Psoas muscle (tissue), 7 donors: ENCODE measurements at regions not wholly inside any gene's neighbourhood (a gene's known extent, or its start where the extent isn't known, plus 50 kb on each side); places are given as distances from the start of the nearest gene placed in this dataset.

Experiments used
- ATAC-seq, 4 donors: fragments of 200-7000 bp; cut with Tn5 transposase; one replicate each; pipeline ENCODE4 v1.9.1; 2020; ENCODE audit warnings: moderate library complexity in 3 of 4, mild to moderate bottlenecking in 2 of 4
- DNase-seq, 2 donors: peaks; one replicate each; pipeline ENCODE4 v3.0.0-alpha.2; 2020
- H3K27ac ChIP-seq: fragments of 200-600 bp; one replicate; pipeline ENCODE4 v1.8.0; 2022
- H3K27me3 ChIP-seq, 3 donors: fragments of 200-600 bp in 1 of 3; one replicate each; pipeline versions ENCODE4 v1.6.1 to v1.8.0; 2013 to 2022; ENCODE audit warnings: low read length in 2 of 3, mild to moderate bottlenecking in 2 of 3, moderate library complexity in 1 of 3; ENCODE audit not compliant: insufficient read depth in 3 of 3
- H3K36me3 ChIP-seq, 2 donors: fragments of 200-600 bp in 1 of 2; one replicate each; pipeline versions ENCODE4 v1.6.1 to v1.8.0; 2013 to 2022; ENCODE audit warnings: low read depth in 1 of 2, mild to moderate bottlenecking in 1 of 2, moderate library complexity in 1 of 2; ENCODE audit not compliant: insufficient read depth in 1 of 2
- H3K4me1 ChIP-seq: fragments of 200-600 bp; one replicate; pipeline ENCODE4 v1.8.0; 2022
- H3K4me3 ChIP-seq: fragments of 200-600 bp; one replicate; pipeline ENCODE4 v1.8.0; 2022; ENCODE audit warnings: mild to moderate bottlenecking
- H3K9me3 ChIP-seq: fragments of 200-600 bp; one replicate; pipeline ENCODE4 v1.8.0; 2022
- WGBS, 3 donors: extraction: QIAGEN DNeasy Blood & Tissue Kit; methylation state at CpG; one replicate each; pipeline versions ENCODE4 v1.1.6 to v1.1.7; 2013; 5-methylcytosine and 5-hydroxymethylcytosine counted together
- intact Hi-C, 2 donors: fragments of 100-400 bp; cut with DNase I; formaldehyde crosslinking; loops; one replicate each; pipeline versions ENCODE4 v1.11.0 to v1.14.2; 2022
- TF ChIP-seq, protein P1 (sequence below): fragments of 200-600 bp; IDR thresholded peaks from one replicate; pipeline ENCODE4 v1.8.0; 2022; ENCODE audit warnings: antibody characterized with exemption
- donor health status: healthy with polysubstance abuse.
- donor health status: DM: no; HTN: no; CAD: no; lungs with moderate emphysema.
- donor health status: Bipolar disorder and iron deficiency.
- donor health status: healthy.
- donor health status: DM: yes; HTN: yes; CAD: no.
- donor health status: DM: no; HTN: no; CAD: no.
- donor health status: DM: yes; HTN: yes; CAD: no.

DNA sequence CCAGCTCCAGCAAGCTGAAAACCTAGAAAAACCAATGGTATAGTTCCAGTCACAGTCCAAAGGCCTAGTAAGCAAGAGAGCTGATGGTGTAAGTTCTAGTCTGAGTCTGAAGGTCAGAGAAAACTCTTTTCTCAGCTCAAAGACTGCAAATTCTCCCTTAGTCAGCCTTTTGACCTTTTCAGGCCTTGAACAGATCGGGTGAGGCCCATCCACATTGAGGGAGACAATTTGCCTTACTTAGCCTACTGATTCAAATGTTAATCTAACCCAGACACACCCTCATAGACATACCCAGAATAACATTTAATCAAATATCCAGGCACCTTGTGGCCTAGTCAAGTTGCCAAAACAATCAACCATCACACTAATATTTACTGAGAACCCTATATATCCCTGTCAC, 110.8 kb upstream of the KCNJ3 start:
- H3K4me3 ChIP-seq: no peak overlapping the region
- H3K9me3 ChIP-seq: no peaks in the 10 kb centered on the region
- ATAC-seq (no peak), DNase-seq (no peak)
- no peaks in the 10 kb centered on the region for H3K4me1 ChIP-seq
- TF ChIP-seq, protein P1, sequence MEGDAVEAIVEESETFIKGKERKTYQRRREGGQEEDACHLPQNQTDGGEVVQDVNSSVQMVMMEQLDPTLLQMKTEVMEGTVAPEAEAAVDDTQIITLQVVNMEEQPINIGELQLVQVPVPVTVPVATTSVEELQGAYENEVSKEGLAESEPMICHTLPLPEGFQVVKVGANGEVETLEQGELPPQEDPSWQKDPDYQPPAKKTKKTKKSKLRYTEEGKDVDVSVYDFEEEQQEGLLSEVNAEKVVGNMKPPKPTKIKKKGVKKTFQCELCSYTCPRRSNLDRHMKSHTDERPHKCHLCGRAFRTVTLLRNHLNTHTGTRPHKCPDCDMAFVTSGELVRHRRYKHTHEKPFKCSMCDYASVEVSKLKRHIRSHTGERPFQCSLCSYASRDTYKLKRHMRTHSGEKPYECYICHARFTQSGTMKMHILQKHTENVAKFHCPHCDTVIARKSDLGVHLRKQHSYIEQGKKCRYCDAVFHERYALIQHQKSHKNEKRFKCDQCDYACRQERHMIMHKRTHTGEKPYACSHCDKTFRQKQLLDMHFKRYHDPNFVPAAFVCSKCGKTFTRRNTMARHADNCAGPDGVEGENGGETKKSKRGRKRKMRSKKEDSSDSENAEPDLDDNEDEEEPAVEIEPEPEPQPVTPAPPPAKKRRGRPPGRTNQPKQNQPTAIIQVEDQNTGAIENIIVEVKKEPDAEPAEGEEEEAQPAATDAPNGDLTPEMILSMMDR: no peak
- no peak overlapping the region for H3K27ac ChIP-seq
- intact Hi-C loops: no loop called here
- no peaks in the 10 kb centered on the region for H3K27me3 ChIP-seq
- no peaks in the 10 kb centered on the region for H3K36me3 ChIP-seq
- 52 to 78% (median 57%) methylated on average over 1 of the region's 1 CpG for WGBS, 3 donors

DNA sequence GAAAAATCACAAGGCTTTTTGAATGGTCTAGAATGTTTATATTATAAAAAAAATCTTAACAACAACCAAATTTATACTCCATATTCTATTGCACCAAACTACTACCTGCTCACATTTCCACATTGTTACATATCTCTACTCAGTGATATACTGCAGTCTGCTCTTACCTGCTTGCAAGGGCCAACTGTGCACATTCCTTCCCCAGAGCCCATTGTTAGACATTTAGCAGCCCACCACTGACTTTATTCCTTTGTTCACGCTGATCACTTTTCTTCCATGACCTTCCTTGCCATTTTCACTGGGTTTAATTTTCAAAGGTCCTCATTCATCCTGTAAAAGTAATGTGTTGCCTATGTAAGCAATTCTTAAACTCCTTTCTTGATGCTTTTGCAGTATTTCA, 109.7 kb upstream of the KCNJ3 start:
- no peaks in the 10 kb centered on the region for H3K27me3 ChIP-seq
- H3K4me3 ChIP-seq: no peak overlapping the region
- no peak overlapping the region for H3K27ac ChIP-seq
- 44 to 60% (median 51%) methylated on average over 1 of the region's 1 CpG for WGBS, 3 donors
- no peaks in the 10 kb centered on the region for H3K36me3 ChIP-seq
- intact Hi-C loops: no loop called here
- H3K4me1 ChIP-seq: no peaks in the 10 kb centered on the region
- TF ChIP-seq, protein P1: no peak
- ATAC-seq (no peak), DNase-seq (no peak)
- H3K9me3 ChIP-seq: no peaks in the 10 kb centered on the region

DNA sequence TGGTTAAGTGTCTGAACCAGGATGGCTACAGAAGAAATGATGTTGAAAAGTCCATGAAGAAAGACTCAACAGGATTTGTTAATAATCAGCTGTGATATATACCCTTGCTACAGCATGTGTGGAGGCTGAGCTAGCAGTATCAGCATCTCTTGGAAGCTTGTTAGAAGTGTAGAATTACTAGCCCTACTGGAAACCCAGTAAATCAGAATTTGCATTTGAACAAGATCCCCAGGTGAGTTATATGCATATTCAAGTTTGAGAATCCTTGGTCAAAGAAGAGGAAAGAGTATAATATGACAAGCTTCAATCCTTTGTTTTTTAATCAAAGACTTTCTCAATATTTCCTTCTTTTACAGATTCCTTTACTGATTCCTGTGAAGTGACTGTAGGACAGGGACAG, 109.0 kb upstream of the KCNJ3 start:
- Histone ChIP-seq H3K27ac (no peak overlapping the region), H3K9me3 (no peaks in the 10 kb centered on the region), H3K4me1 (no peaks in the 10 kb centered on the region), H3K27me3 (no peaks in the 10 kb centered on the region), H3K36me3 (no peaks in the 10 kb centered on the region), H3K4me3 (no peak overlapping the region)
- DNase-seq: no peak
- intact Hi-C loops: no loop called here
- TF ChIP-seq, protein P1: no peak
- no peak for ATAC-seq

DNA sequence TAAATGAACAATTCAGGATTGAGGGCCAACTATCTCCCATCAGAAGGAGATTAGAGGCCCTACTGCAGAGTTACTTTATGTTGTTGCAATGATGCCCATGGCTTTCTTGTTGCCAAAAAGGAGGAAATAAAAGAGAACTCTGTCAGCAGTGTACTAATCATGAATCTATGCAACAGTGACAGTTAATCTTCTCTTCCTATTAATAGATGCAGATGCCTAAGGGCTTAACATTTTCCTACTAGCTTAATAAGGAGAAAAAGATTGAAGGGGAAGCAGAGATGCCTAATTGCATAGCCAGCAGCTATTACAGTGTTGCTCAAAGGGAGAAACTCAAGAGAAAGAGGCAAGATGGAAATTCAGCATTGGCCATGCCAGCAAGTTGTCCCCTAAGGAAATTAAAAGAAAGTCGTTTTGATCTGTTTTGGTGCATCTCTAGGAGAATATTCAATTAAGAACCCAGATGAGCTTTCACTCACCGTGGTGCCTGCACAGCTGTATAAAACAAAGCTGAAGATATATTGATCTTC, 107.1 kb upstream of the KCNJ3 start:
- H3K4me3 ChIP-seq: no peak overlapping the region
- H3K27ac ChIP-seq: no peak overlapping the region
- no peaks in the 10 kb centered on the region for H3K27me3 ChIP-seq
- H3K4me1 ChIP-seq: no peaks in the 10 kb centered on the region
- DNase-seq (no peak), ATAC-seq (peak in 1 of 4 donors; percentile 54)
- intact Hi-C loops: no loop called here
- no peaks in the 10 kb centered on the region for H3K36me3 ChIP-seq
- H3K9me3 ChIP-seq: no peaks in the 10 kb centered on the region
- WGBS, 3 donors: 41 to 55% (median 46%) methylated on average over 2 of the region's 2 CpGs
- TF ChIP-seq, protein P1: no peak

DNA sequence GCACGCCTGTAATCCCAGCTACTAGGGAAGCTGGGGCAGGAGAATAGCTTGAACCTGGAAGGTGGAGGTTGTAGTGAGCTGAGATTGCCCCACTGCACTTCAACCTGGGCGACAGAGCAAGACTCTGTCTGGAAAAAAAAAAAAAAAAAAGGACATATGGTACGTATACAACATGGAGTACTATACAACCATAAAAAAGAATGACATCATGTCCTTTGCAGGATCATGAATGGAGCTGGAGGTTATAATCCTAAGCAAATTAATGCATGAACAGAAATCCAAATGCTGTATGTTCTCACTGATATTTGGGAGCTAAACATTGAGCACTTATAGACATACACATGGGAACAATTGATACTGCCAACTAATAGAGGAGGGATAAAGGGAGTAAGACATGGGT, 99.3 kb upstream of the KCNJ3 start:
- H3K27me3 ChIP-seq: no peaks in the 10 kb centered on the region
- ATAC-seq: no peak
- WGBS, 3 donors: 79 to 85% (median 81%) methylated on average over 3 of the region's 3 CpGs
- no peak for DNase-seq
- H3K9me3 ChIP-seq: no peaks in the 10 kb centered on the region
- TF ChIP-seq, protein P1: no peak
- H3K27ac ChIP-seq: no peak overlapping the region
- H3K4me1 ChIP-seq: no peaks in the 10 kb centered on the region
- H3K4me3 ChIP-seq: no peak overlapping the region
- no peaks in the 10 kb centered on the region for H3K36me3 ChIP-seq
- intact Hi-C loops: no loop called here
